ENCODE measurements at regions not wholly inside any gene's neighbourhood (a gene's known extent, or its start where the extent isn't known, plus 50 kb on each side); places are given as distances from the start of the nearest gene placed in this dataset.

- TF ChIP-seq CTCF (conservative IDR thresholded peaks at IDR 0.05): no peak
- no peak for TF ChIP-seq ZFX (IDR thresholded peaks at IDR 0.05)
These were observed 215.7 kb upstream of the HABP2 start for GRCh38 chr10:113337142-113337541.

All from C4-2B (cell line).